ENCODE measurements at regions not wholly inside any gene's neighbourhood (a gene's known extent, or its start where the extent isn't known, plus 50 kb on each side); places are given as distances from the start of the nearest gene placed in this dataset.

DNA sequence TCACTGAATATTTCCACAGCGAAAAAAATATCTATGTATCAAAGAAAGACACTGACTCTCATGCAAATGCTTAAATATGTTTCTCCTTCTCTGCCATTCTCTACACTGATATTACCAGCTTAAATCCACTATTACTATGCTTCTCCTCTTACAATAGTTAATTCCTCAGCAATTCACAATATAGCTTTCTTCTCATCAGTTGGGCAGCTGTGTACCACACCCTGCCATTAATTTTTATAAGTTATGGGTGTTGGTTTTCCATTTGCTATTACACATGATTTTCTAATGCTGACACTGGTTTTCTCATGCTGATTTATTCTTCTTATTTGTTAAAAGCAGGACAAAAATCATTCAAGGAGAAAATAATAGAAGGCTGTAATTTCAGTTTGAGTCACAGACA is 251.8 kb downstream of the TBX15 start:
- H3K4me1 ChIP-seq (ENCODE audit: insufficient read depth, low read length): peaks cover 12% of the 10 kb centered on the region; the same call in 1 of the 2 replicates
- no peaks in the 10 kb centered on the region for H3K36me3 ChIP-seq (ENCODE audit: insufficient read depth, low read depth, low read length)
- no peaks in the 10 kb centered on the region for H3K27me3 ChIP-seq (ENCODE audit: insufficient read depth, low read length)
- H3K4me3 ChIP-seq (ENCODE audit: low read length): no peak overlapping the region
- H3K9me3 ChIP-seq (ENCODE audit: insufficient read depth, low read depth, low read length): no peaks in the 10 kb centered on the region
- H3K9ac ChIP-seq (ENCODE audit: low read depth, low read length): no peak overlapping the region
- H3K27ac ChIP-seq (ENCODE audit: low read length): no peak overlapping the region

- Histone ChIP-seq H3K4me1 (ENCODE audit: insufficient read depth, low read length) (no peaks in the 10 kb centered on the region), H3K27ac (ENCODE audit: low read length) (no peak overlapping the region), H3K4me3 (ENCODE audit: low read length) (no peak overlapping the region), H3K27me3 (ENCODE audit: insufficient read depth, low read length) (no peaks in the 10 kb centered on the region), H3K36me3 (ENCODE audit: insufficient read depth, low read depth, low read length) (no peaks in the 10 kb centered on the region), H3K9me3 (ENCODE audit: insufficient read depth, low read depth, low read length) (no peaks in the 10 kb centered on the region), H3K9ac (ENCODE audit: low read depth, low read length) (no peak overlapping the region)
These were observed 270.2 kb downstream of the TBX15 start for GRCh38 chr1:118717893-118718292.

- Histone ChIP-seq H3K9me3 (ENCODE audit: insufficient read depth, low read depth, low read length) (no peaks in the 10 kb centered on the region), H3K27me3 (ENCODE audit: insufficient read depth, low read length) (no peaks in the 10 kb centered on the region), H3K4me3 (ENCODE audit: low read length) (no peak overlapping the region), H3K9ac (ENCODE audit: low read depth, low read length) (no peak overlapping the region), H3K4me1 (ENCODE audit: insufficient read depth, low read length) (peaks cover under 1% of the 10 kb centered on the region; the same call in 1 of the 2 replicates), H3K27ac (ENCODE audit: low read length) (no peak overlapping the region), H3K36me3 (ENCODE audit: insufficient read depth, low read depth, low read length) (no peaks in the 10 kb centered on the region)
These were observed 271.4 kb downstream of the TBX15 start for GRCh38 chr1:118716775-118717174.

DNA sequence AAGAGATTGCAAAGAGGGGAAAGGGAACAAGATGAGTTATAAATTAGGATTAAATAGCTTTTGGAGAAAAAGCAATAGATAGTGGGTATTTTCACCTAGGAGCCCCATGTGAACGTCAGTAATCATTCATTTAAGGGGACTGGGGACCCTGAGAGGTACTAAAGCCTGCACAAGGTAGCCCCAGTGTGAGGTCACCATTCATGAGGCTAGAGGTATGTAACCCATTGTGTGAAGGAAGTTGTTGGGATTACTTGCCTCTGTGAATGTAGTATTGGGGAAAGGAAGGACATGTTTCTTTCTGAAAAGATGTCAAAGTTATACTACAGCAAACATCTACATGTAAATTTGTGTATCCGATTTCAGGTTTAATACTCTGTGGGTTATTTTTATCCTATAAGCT is 276.8 kb downstream of the TBX15 start:
- Histone ChIP-seq H3K9ac (ENCODE audit: low read depth, low read length) (no peak overlapping the region), H3K9me3 (ENCODE audit: insufficient read depth, low read depth, low read length) (no peaks in the 10 kb centered on the region), H3K36me3 (ENCODE audit: insufficient read depth, low read depth, low read length) (no peaks in the 10 kb centered on the region), H3K27ac (ENCODE audit: low read length) (no peak overlapping the region), H3K27me3 (ENCODE audit: insufficient read depth, low read length) (no peaks in the 10 kb centered on the region), H3K4me1 (ENCODE audit: insufficient read depth, low read length) (peaks cover 5% of the 10 kb centered on the region; the same call in 1 of the 2 replicates), H3K4me3 (ENCODE audit: low read length) (no peak overlapping the region)

DNA sequence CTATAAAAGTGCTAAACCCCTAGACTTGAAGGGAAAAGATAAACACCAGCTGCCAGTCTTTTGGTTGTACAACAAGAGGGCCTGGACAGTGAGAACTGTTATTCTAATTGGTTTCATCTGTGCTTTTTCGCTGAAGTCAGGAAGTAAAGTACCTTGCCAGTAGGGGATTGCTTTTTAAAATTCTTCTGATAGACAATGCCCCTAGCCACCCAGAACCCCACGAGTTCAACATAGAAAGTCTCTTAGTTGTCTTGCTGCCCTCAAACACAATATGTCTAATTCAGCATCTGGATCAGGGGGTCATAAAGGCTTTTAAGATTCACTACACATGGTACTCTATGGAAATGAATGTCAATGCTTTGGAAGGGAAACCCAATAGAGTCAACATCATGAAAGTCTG is 289.2 kb downstream of the TBX15 start:
- no peak overlapping the region for H3K27ac ChIP-seq (ENCODE audit: low read length)
- no peak overlapping the region for H3K9ac ChIP-seq (ENCODE audit: low read depth, low read length)
- H3K36me3 ChIP-seq (ENCODE audit: insufficient read depth, low read depth, low read length): no peaks in the 10 kb centered on the region
- H3K4me1 ChIP-seq (ENCODE audit: insufficient read depth, low read length): no peaks in the 10 kb centered on the region
- no peaks in the 10 kb centered on the region for H3K9me3 ChIP-seq (ENCODE audit: insufficient read depth, low read depth, low read length)
- no peak overlapping the region for H3K4me3 ChIP-seq (ENCODE audit: low read length)
- no peaks in the 10 kb centered on the region for H3K27me3 ChIP-seq (ENCODE audit: insufficient read depth, low read length)

- Histone ChIP-seq H3K27me3 (ENCODE audit: insufficient read depth, low read length) (no peaks in the 10 kb centered on the region), H3K27ac (ENCODE audit: low read length) (no peak overlapping the region), H3K4me3 (ENCODE audit: low read length) (no peak overlapping the region), H3K4me1 (ENCODE audit: insufficient read depth, low read length) (no peaks in the 10 kb centered on the region), H3K9ac (ENCODE audit: low read depth, low read length) (no peak overlapping the region), H3K9me3 (ENCODE audit: insufficient read depth, low read depth, low read length) (no peaks in the 10 kb centered on the region), H3K36me3 (ENCODE audit: insufficient read depth, low read depth, low read length) (no peaks in the 10 kb centered on the region)
These were observed 296.0 kb downstream of the TBX15 start for GRCh38 chr1:118692143-118692542.

GRCh38 chr1:118688891-118689290 is 299.3 kb downstream of the TBX15 start:
- Histone ChIP-seq H3K4me3 (ENCODE audit: low read length) (no peak overlapping the region), H3K27me3 (ENCODE audit: insufficient read depth, low read length) (no peaks in the 10 kb centered on the region), H3K36me3 (ENCODE audit: insufficient read depth, low read depth, low read length) (no peaks in the 10 kb centered on the region), H3K4me1 (ENCODE audit: insufficient read depth, low read length) (no peaks in the 10 kb centered on the region), H3K9me3 (ENCODE audit: insufficient read depth, low read depth, low read length) (no peaks in the 10 kb centered on the region), H3K9ac (ENCODE audit: low read depth, low read length) (no peak overlapping the region), H3K27ac (ENCODE audit: low read length) (no peak overlapping the region)

DNA sequence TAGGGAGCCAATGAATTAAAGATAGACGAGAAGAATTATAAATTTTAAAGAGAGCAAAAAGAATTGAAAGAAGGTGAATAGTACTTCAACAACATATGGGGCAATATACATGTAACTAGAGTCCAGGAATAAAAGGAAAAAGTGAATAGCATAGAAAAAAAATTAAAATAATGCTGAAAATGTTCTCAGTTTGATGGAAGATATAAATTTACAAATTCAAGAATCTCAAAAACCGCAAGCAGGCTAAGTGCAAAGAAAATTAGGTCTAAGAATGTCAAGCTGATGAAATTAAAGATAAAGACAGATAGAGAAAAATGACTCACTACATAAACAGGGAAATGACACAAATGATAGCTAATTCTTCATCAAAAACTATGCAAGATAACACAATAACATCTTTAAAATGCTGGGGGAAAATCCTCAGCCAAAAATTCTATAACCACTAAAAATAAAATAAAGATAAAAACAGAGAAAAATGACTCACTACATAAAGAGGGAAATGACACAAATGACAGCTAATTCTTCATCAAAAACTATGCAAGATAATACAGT is 326.3 kb downstream of the TBX15 start:
- no peaks in the 10 kb centered on the region; the same call in 1 of the 2 replicates for H3K9me3 ChIP-seq (ENCODE audit: insufficient read depth, low read depth, low read length)
- H3K27ac ChIP-seq (ENCODE audit: low read length): no peak overlapping the region
- no peak overlapping the region for H3K9ac ChIP-seq (ENCODE audit: low read depth, low read length)
- H3K36me3 ChIP-seq (ENCODE audit: insufficient read depth, low read depth, low read length): no peaks in the 10 kb centered on the region
- no peaks in the 10 kb centered on the region for H3K27me3 ChIP-seq (ENCODE audit: insufficient read depth, low read length)
- H3K4me1 ChIP-seq (ENCODE audit: insufficient read depth, low read length): no peaks in the 10 kb centered on the region
- no peak overlapping the region for H3K4me3 ChIP-seq (ENCODE audit: low read length)

DNA sequence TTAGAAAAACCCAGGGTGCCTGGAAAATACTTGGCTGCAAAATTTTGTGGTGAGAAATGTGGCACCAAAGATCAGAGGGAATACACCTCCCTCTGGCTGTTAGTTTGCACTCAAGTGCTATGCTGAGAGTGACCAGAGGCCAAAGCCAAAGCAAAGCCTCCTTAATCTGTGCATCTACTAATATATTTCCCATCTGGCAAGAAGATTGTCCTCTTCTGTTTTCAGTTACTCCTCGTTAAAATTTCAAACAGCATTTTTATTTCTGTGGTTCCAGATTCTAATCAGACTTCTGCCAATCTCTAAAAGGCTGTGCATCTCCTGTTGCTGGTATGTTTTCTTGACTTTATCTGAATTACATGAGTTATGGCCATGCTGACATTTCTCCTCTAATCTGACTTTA is 327.4 kb downstream of the TBX15 start:
- Histone ChIP-seq H3K9ac (ENCODE audit: low read depth, low read length) (no peak overlapping the region), H3K36me3 (ENCODE audit: insufficient read depth, low read depth, low read length) (no peaks in the 10 kb centered on the region), H3K27me3 (ENCODE audit: insufficient read depth, low read length) (no peaks in the 10 kb centered on the region), H3K4me1 (ENCODE audit: insufficient read depth, low read length) (no peaks in the 10 kb centered on the region), H3K27ac (ENCODE audit: low read length) (no peak overlapping the region), H3K9me3 (ENCODE audit: insufficient read depth, low read depth, low read length) (peaks cover 4% of the 10 kb centered on the region; the same call in 1 of the 2 replicates), H3K4me3 (ENCODE audit: low read length) (no peak overlapping the region)

DNA sequence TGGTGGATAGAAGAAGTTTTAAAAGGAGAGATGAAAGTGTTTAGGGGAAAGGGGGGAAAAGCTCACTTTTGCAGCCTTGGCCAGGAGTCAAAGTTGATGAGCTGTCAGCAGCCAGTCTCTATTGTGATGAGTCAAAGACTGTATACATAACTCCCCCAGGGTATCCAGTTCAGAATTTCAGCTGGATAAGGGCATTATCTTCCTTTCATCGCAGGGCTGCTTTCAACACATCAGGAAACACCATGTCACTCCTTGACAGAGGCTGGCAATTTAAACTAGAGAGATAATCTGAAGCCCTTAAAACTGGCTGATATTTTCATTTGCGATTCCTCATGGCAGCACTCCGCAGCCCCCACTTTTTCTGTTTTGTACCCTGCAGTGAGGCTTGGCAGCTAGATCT is 328.5 kb downstream of the TBX15 start:
- H3K4me3 ChIP-seq (ENCODE audit: low read length): no peak overlapping the region
- no peaks in the 10 kb centered on the region for H3K36me3 ChIP-seq (ENCODE audit: insufficient read depth, low read depth, low read length)
- no peaks in the 10 kb centered on the region for H3K27me3 ChIP-seq (ENCODE audit: insufficient read depth, low read length)
- H3K9ac ChIP-seq (ENCODE audit: low read depth, low read length): no peak overlapping the region
- no peak overlapping the region for H3K27ac ChIP-seq (ENCODE audit: low read length)
- H3K4me1 ChIP-seq (ENCODE audit: insufficient read depth, low read length): no peaks in the 10 kb centered on the region
- H3K9me3 ChIP-seq (ENCODE audit: insufficient read depth, low read depth, low read length): peaks cover 4% of the 10 kb centered on the region; the same call in 1 of the 2 replicates

- H3K4me3 ChIP-seq (ENCODE audit: low read length): no peak overlapping the region
- peaks cover 4% of the 10 kb centered on the region; the same call in 1 of the 2 replicates for H3K4me1 ChIP-seq (ENCODE audit: insufficient read depth, low read length)
- no peak overlapping the region for H3K27ac ChIP-seq (ENCODE audit: low read length)
- H3K27me3 ChIP-seq (ENCODE audit: insufficient read depth, low read length): no peaks in the 10 kb centered on the region
- no peak overlapping the region for H3K9ac ChIP-seq (ENCODE audit: low read depth, low read length)
- H3K36me3 ChIP-seq (ENCODE audit: insufficient read depth, low read depth, low read length): no peaks in the 10 kb centered on the region
- no peaks in the 10 kb centered on the region for H3K9me3 ChIP-seq (ENCODE audit: insufficient read depth, low read depth, low read length)
These were observed 337.9 kb downstream of the TBX15 start for GRCh38 chr1:118650107-118650807.

DNA sequence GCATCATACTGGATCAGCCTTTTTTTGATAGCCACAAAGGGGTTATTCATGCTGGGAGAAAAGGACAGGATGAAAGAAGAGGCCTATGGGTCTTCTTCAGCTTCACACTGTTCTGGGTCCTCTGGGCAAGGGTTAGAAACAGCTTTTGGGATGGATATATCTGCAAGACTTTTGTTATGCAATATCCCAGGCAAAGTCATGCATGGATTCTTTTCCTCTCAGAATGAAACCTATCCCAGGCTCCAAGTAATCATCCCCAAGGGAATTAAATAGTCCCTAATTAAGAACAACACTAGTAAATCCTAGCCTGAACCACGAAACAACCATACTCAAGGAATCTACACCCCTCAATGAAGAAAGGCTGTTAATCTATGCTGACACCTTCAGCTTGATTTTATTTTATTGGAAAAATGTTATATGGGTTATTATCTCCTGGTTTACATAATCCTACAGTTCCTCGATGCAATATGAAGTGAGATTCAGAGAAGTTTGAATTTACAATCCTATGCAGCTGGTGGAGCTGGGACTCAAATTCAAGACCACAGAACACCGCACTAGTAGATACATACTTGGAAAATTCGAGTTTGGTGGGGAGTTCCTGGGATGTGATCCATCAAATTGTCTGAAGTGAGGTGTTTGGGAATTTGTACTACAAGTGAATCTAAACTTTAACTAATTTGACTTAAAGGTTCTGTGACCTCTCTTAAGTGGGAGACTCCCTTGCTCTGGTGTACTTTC is 338.6 kb downstream of the TBX15 start:
- no peaks in the 10 kb centered on the region for H3K36me3 ChIP-seq (ENCODE audit: insufficient read depth, low read depth, low read length)
- H3K9me3 ChIP-seq (ENCODE audit: insufficient read depth, low read depth, low read length): no peaks in the 10 kb centered on the region
- H3K9ac ChIP-seq (ENCODE audit: low read depth, low read length): no peak overlapping the region
- H3K27ac ChIP-seq (ENCODE audit: low read length): no peak overlapping the region
- H3K4me1 ChIP-seq (ENCODE audit: insufficient read depth, low read length): peaks cover 4% of the 10 kb centered on the region; the same call in 1 of the 2 replicates
- H3K4me3 ChIP-seq (ENCODE audit: low read length): no peak overlapping the region
- H3K27me3 ChIP-seq (ENCODE audit: insufficient read depth, low read length): no peaks in the 10 kb centered on the region
